GDM1 (cell line): ENCODE measurements at regions not wholly inside any gene's neighbourhood (a gene's known extent, or its start where the extent isn't known, plus 50 kb on each side); places are given as distances from the start of the nearest gene placed in this dataset.

ENCODE experiments used
- DNase-seq: peaks from one replicate; lab custom pipeline; 2025; lab: John Stamatoyannopoulos, UW

- no peak for DNase-seq
These were observed 328.8 kb downstream of the PRELID2 start for GRCh38 chr5:145506185-145506850.

GRCh38 chr5:145502906-145503305 lies 332.2 kb downstream of the PRELID2 start:
- no peak for DNase-seq

- no peak for DNase-seq
These were observed 334.4 kb downstream of the PRELID2 start for GRCh38 chr5:145500710-145501109.

- no peak for DNase-seq
These were observed 335.7 kb downstream of the PRELID2 start for GRCh38 chr5:145499483-145499882.

GRCh38 chr5:145497052-145497451 lies 338.1 kb downstream of the PRELID2 start:
- no peak for DNase-seq

GRCh38 chr5:145495741-145496140 lies 339.4 kb downstream of the PRELID2 start:
- DNase-seq = no peak

GRCh38 chr5:145495196-145495595 lies 339.9 kb downstream of the PRELID2 start:
- no peak for DNase-seq

- no peak for DNase-seq
These were observed 341.7 kb downstream of the PRELID2 start for GRCh38 chr5:145493435-145493834.

- no peak for DNase-seq
These were observed 345.6 kb downstream of the PRELID2 start for GRCh38 chr5:145489516-145489915.

GRCh38 chr5:145484158-145484557 lies 351.0 kb downstream of the PRELID2 start:
- no peak for DNase-seq

GRCh38 chr5:145483212-145483611 lies 351.9 kb downstream of the PRELID2 start:
- no peak for DNase-seq

GRCh38 chr5:145479857-145480256 lies 355.3 kb downstream of the PRELID2 start:
- no peak for DNase-seq

GRCh38 chr5:145479271-145479670 lies 355.9 kb downstream of the PRELID2 start:
- no peak for DNase-seq

- no peak for DNase-seq
These were observed 356.5 kb downstream of the PRELID2 start for GRCh38 chr5:145478651-145479050.

GRCh38 chr5:145473042-145473642 lies 362.0 kb downstream of the PRELID2 start:
- DNase-seq = no peak

GRCh38 chr5:145471831-145472612 lies 363.1 kb downstream of the PRELID2 start:
- no peak for DNase-seq

- no peak for DNase-seq
These were observed 364.1 kb downstream of the PRELID2 start for GRCh38 chr5:145471026-145471425.

- DNase-seq = no peak
These were observed 364.7 kb downstream of the PRELID2 start for GRCh38 chr5:145470396-145470979.

GRCh38 chr5:145467446-145467845 lies 367.7 kb downstream of the PRELID2 start:
- DNase-seq = no peak

- DNase-seq = no peak
These were observed 368.6 kb downstream of the PRELID2 start for GRCh38 chr5:145466533-145466932.

- DNase-seq = no peak
These were observed 369.5 kb downstream of the PRELID2 start for GRCh38 chr5:145465474-145466263.

GRCh38 chr5:145464171-145464570 lies 371.0 kb downstream of the PRELID2 start:
- no peak for DNase-seq
